GM12892 (cell line): ENCODE measurements at regions not wholly inside any gene's neighbourhood (a gene's known extent, or its start where the extent isn't known, plus 50 kb on each side); places are given as distances from the start of the nearest gene placed in this dataset.

Experiments used
- DNase-seq: peaks from one replicate; pipeline ENCODE4 v3.0.0; 2011; ENCODE audit not compliant: insufficient read length
- FAIRE-seq: peaks from 2 replicates; lab custom pipeline; 2011; peaks lifted over from hg19 to GRCh38; lab: Jason Lieb, UNC
- POLR2A ChIP-seq: IDR thresholded peaks from 2 replicates; pipeline ENCODE4 v1.6.1; 2011; ENCODE audit warnings: low read depth, low read length, control low read depth
- POLR2AphosphoS5 ChIP-seq: IDR thresholded peaks from 2 replicates; pipeline ENCODE4 v1.6.1; 2011; ENCODE audit warnings: low read depth, low read length, control low read depth
- TAF1 ChIP-seq: IDR thresholded peaks from 2 replicates; pipeline ENCODE4 v1.6.1; 2011; ENCODE audit warnings: low read depth, mild to moderate bottlenecking, control low read depth, low read length, borderline replicate concordance

DNA sequence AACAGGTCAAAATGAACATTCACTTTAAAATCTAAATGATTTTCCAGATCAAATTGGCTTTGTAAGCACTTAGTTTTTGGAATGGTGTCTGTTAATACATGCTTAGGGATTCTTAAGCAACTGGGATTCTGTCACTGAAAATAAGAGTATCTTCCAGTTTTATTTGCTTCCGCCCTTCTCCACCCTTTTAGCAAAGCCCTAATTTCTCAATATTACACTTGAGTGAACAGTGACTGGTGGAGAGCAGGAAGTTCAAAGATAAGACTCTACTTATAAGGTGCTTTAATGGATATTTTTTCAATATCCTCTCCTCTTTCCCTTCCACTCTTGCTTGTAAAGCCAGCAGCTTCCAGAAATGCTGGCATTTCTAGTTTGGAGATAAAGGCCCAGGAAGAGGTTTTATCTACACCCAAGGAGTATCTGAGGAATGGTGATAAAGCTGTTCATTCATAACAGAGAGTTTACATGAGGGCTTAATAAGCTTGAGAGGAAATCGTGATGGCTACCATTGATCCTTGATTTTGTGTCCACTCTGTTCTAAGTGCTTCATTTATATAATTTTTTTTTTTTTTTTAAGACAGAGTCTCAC, 265.9 kb upstream of the PRICKLE1 start:
- DNase-seq (no peak), FAIRE-seq (no peak)
- TF ChIP-seq POLR2AphosphoS5 (no peak), TAF1 (no peak), POLR2A (no peak)

DNA sequence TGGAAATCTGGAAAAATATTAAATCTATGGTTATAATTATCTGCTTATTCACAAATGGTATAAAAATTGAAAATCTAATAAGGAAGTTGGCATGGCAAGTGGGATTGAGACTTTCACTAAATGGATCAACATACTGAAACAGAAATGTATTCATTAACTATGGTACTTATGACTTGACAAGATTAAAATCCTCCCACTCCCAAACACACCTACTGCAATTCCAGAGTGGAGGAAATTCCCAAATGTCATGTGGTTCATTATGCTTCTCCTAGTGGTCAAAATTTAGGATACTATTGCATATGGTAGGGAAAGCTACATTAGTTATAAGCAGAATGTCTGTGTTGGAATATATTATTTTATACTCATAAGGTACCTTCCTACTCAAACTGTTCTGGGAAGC, 265.3 kb upstream of the PRICKLE1 start:
- DNase-seq = no peak

DNA sequence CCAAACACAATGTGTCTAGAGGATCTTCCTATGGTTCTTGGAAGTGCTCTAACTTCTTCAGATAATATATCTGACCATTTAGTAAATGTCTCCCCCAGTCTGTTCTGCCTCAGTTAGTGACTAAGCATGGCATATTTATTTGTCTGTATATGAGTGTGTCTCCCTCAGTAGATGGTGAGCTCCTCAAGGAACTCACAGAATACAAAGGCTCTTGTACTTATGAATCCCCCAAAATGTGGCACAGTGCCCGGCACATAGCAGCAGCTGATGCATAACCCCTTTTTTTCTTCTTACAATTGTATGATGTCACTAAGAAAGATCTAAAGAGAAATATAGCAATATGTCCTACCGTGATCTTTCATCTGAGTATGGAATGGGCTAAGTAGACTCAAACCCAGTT, 264.7 kb upstream of the PRICKLE1 start:
- FAIRE-seq = no peak
- TF ChIP-seq TAF1 (no peak), POLR2AphosphoS5 (no peak), POLR2A (no peak)
- DNase-seq = no peak

More for the DNA sequence above, 265.3 kb upstream of the PRICKLE1 start:
- no peak for FAIRE-seq
- no peak for TF ChIP-seq POLR2AphosphoS5
- no peak for TF ChIP-seq POLR2A
- no peak for TF ChIP-seq TAF1

DNA sequence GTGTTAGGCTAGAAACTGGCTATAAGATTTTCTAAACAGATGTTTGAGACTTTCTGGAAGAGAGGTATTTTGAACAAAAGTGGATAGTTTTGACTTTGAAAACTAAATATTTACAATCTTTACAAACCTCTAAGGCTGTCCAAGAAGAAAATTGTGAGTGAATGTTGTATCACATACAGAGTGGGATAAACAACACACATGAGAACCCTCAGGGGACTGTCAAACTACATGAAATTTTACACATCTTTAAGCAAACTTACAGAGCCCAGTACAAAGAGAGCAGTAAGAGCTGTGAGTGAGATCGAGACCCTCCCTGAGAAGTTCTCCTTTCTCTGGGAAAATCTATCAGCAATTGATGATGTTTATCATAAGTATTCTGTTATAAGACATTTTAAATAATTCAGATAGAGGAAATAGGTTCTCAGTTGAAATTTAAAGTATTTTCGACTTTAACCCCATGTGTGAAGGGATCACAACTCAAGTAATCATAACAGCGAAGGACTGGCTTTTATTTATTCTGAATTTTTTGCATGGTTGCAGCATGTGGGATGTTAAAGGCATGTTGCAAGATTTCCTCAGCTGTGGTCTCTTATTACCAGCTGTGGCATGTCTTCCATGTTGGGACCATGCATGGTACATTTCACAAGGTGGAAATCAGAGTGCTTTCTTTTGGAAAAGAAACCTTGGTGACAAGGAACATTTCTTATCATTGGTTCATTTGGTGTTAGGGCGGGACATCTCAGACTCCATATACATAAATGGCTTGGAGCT, 264.0 kb upstream of the PRICKLE1 start:
- no peak for DNase-seq
- no peak for FAIRE-seq
- TF ChIP-seq POLR2AphosphoS5 (no peak), POLR2A (no peak), TAF1 (no peak)

DNA sequence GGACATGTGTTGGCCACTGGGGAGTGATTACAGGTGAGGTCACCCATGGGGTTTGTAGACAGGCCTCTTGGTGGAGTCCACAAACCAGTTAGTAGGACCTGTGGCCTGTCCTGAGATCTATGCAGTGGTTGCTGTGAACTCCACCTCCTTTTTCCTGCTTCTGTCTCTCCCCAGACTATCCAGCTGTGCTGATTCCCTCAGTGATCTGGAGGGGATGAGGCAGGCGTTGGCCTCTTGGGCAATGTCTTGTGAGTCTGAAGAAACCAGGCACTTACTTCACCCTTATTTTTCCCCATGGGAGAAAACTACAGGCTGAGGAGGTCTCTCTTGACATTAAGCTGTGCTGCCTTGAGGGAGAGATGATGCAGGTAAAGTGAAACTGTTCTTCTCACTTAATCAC, 257.2 kb upstream of the PRICKLE1 start:
- TF ChIP-seq POLR2A (no peak), TAF1 (no peak), POLR2AphosphoS5 (no peak)
- no peak for FAIRE-seq
- DNase-seq = no peak

DNA sequence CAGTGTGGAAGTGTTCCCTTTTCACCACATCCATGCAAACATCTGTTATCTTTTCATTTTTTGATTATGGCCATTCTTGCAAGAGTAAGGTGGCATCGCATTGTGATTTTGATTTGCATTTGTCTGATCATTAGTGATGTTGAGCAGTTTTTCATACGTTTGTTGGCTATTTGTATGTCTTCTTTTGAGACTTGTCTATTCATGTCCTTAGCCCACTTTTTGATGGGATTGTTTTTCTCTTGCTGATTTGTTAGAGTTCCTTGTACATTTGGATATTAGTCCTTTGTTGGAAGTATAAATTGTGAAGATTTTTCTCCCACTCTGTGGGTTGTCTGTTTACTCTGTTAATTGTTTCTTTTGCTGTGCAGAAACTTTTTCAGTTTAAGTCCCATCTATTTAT, 244.5 kb upstream of the PRICKLE1 start:
- FAIRE-seq (no peak), DNase-seq (no peak)
- TF ChIP-seq POLR2A = no peak
- TF ChIP-seq TAF1 = no peak

DNA sequence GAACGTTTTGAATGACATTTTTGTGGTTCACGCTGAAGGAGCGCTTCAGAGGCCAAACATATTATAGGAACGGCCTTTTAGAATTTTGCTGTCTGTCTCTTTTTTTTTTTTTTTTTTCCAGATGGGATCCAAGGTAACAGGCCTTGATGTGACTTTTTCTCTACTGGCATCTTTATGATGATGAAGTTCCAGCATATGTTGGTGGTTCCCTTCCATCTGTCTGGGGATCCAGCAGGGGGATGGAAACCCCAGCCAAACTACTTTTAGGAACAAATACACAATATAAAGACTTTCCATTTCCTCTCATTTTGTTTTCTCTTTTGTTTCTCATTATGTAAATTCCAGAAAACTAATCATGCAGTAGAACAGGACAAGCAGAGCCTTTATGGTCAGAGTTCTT, 239.3 kb upstream of the PRICKLE1 start:
- DNase-seq (no peak), FAIRE-seq (no peak)
- TF ChIP-seq TAF1 = no peak
- TF ChIP-seq POLR2A = no peak
- no peak for TF ChIP-seq POLR2AphosphoS5

DNA sequence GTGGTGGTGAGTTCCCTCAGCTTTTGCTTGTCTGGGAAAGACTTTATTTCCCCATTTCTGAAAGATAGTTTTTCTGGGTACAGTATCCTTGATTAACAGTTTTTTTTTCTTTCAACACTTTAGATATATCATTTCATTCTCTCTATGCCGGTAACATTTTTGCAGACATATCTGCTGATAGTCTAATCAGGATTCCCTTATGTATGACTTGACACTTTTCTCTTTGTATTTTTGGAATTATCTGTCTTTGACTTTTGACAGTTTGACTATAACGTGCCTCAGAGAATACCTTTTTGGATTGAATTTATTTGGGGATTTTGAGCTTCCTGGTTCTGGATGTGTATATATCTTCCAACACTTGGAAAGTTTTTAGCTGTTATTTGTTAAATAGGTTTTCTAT, 234.8 kb upstream of the PRICKLE1 start:
- FAIRE-seq (no peak), DNase-seq (no peak)
- TF ChIP-seq POLR2AphosphoS5 (no peak), TAF1 (no peak), POLR2A (no peak)

DNA sequence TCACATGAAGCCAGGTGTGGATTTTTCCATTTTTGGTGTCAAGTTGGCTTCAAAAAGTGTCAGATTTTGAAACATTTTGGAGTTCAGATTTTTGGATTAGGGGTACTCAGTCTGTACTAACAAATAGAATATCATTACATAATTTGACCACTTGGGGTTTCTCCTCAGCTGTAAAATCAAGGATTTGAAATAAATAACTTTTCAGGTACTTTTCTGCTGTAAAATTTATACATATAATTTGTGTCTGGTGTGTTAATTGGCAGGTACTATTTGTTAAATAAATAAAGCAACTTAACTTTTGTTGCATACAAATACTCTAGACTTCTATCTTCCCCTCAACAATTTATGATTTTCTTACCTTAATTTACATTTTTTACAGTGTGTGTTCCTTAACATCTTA, 234.1 kb upstream of the PRICKLE1 start:
- DNase-seq (no peak), FAIRE-seq (no peak)
- TF ChIP-seq POLR2AphosphoS5 = no peak
- no peak for TF ChIP-seq TAF1
- no peak for TF ChIP-seq POLR2A

DNA sequence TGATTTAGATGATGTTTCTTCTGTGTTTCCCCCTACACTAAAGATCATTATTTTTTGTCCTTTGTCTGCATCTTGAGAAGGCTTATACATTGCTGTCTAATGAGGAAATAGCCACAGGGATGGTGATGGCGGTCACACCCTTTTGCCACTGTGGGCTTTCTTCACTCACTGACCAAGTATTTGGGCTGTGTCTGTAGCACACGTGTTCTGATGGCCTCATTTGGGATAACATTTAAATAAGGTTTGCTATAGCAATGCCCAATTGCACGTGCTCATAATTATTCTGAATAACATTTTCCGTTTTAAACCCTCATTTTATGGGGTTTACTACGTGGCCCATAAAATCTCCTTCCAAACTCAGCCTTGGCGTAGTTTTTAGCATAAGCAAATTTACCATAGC, 230.3 kb upstream of the PRICKLE1 start:
- DNase-seq (no peak), FAIRE-seq (no peak)

DNA sequence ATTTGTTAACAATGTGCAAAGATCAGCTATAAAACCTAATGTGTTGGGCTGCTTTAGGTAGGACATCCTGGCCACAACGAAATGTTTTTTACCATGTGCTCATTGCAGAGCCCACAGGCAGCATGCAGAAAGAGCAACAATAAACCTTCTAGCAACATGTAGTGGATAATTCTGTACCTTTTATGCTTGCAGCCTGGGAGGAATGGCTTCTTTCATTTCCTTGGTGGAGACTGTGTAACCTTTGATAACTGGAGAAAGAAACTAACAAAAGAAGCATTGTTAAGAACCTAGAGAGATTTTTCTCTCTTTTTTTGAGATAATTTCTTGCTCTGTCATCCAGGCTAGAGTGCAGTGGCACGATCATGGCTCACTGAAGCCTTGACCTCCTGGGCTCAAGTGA, 225.5 kb upstream of the PRICKLE1 start:
- DNase-seq (no peak), FAIRE-seq (no peak)
- no peak for TF ChIP-seq POLR2AphosphoS5
- no peak for TF ChIP-seq TAF1
- no peak for TF ChIP-seq POLR2A

More for the DNA sequence above, 230.3 kb upstream of the PRICKLE1 start:
- TF ChIP-seq TAF1 = no peak
- no peak for TF ChIP-seq POLR2AphosphoS5

DNA sequence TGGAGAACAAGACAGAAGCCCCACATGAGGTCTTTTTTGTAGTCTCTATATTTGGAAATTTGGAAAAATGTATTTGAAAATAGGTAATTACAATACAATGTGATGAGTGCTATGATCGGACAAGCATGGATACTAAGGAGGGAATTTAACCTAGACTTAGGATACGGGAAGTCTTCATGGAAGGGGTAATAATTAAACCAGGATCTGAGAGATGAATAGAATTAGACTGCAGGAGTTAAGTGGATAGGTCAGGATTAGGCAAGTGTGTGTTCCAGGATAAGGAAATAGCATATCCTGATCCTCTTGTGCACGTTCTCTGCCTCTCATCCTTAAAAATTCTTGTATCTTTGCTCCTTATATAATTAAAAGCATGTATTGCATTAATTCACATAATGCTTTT, 223.3 kb upstream of the PRICKLE1 start:
- FAIRE-seq = no peak
- no peak for TF ChIP-seq POLR2A
- TF ChIP-seq TAF1 = no peak
- TF ChIP-seq POLR2AphosphoS5 = no peak
- DNase-seq = no peak

DNA sequence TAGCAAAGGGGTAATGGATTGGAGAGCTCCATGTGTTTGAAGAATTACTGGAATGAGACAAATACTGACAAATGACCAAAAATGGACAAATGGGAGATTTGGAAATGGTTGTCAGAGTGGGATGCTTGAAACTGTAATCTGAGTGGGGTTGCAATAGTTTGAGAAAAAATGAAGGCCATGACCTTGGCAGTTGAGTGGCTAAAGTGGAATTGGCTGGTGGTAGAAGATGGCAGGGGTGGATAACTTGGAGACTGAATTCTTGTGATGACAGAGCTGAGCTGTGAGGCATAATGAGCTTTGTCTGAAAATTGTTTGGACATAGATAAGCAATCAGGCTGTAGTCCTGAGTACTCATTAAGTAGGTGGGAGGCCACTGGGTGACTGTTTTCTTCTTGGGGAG, 222.5 kb upstream of the PRICKLE1 start:
- DNase-seq (no peak), FAIRE-seq (no peak)
- TF ChIP-seq POLR2A (no peak), TAF1 (no peak), POLR2AphosphoS5 (no peak)
